GM23248 (cell line): ENCODE measurements at regions not wholly inside any gene's neighbourhood (a gene's known extent, or its start where the extent isn't known, plus 50 kb on each side); places are given as distances from the start of the nearest gene placed in this dataset.

ENCODE experiments used
- DNase-seq: peaks from one replicate; pipeline ENCODE4 v3.0.0-alpha.2; 2015
- H2AFZ ChIP-seq: fragments of 200-600 bp; sonication (generic); 2 replicates; pipeline ENCODE4 v1.6.1; 2016; ENCODE audit warnings: antibody characterized with exemption
- H3F3A ChIP-seq: fragments of 200-600 bp; sonication (generic); 2 replicates; pipeline ENCODE4 v1.6.1; 2016; ENCODE audit warnings: mild to moderate bottlenecking, antibody characterized with exemption, mixed run types; ENCODE audit not compliant: insufficient read depth
- H3K27ac ChIP-seq: fragments of 200-600 bp; sonication (generic); 2 replicates; pipeline ENCODE4 v1.5.1; 2016; ENCODE audit warnings: mild to moderate bottlenecking
- H3K27me3 ChIP-seq: fragments of 200-600 bp; sonication (generic); replicated peaks from 2 replicates; pipeline ENCODE4 v1.6.1; 2016; ENCODE audit warnings: mild to moderate bottlenecking; ENCODE audit not compliant: insufficient read depth
- H3K36me3 ChIP-seq: fragments of 200-600 bp; sonication (generic); 2 replicates; pipeline ENCODE4 v1.6.1; 2016; ENCODE audit warnings: low read depth, mild to moderate bottlenecking
- H3K4me1 ChIP-seq: fragments of 200-600 bp; sonication (generic); 2 replicates; pipeline ENCODE4 v1.6.1; 2016; ENCODE audit warnings: mild to moderate bottlenecking; ENCODE audit not compliant: insufficient read depth
- H3K4me2 ChIP-seq: fragments of 200-600 bp; sonication (generic); one replicate; pipeline ENCODE4 v1.6.1; 2016; ENCODE audit warnings: mild to moderate bottlenecking; ENCODE audit not compliant: unreplicated experiment
- H3K4me3 ChIP-seq: fragments of 200-600 bp; sonication (generic); 2 replicates; pipeline ENCODE4 v1.5.1; 2016; ENCODE audit warnings: mild to moderate bottlenecking
- H3K79me2 ChIP-seq: fragments of 200-600 bp; sonication (generic); 2 replicates; pipeline ENCODE4 v1.6.1; 2016; ENCODE audit warnings: mild to moderate bottlenecking; ENCODE audit not compliant: insufficient read depth
- H3K9ac ChIP-seq: fragments of 200-600 bp; sonication (generic); 2 replicates; pipeline ENCODE4 v1.6.1; 2016; ENCODE audit warnings: mild to moderate bottlenecking
- H3K9me2 ChIP-seq: fragments of 200-600 bp; sonication (generic); 2 replicates; pipeline ENCODE4 v1.6.1; 2016; ENCODE audit warnings: mixed run types, mild to moderate bottlenecking, moderate library complexity; ENCODE audit not compliant: insufficient read depth
- H3K9me3 ChIP-seq: fragments of 200-600 bp; sonication (generic); one replicate; pipeline ENCODE4 v1.6.1; 2017; ENCODE audit warnings: low read depth
- H4K20me1 ChIP-seq: fragments of 200-600 bp; sonication (generic); 2 replicates; pipeline ENCODE4 v1.6.0; 2016; ENCODE audit not compliant: insufficient read depth
- EZH2 ChIP-seq: fragments of 200-600 bp; sonication (generic); IDR thresholded peaks from 2 replicates; pipeline ENCODE4 v1.6.1; 2018; ENCODE audit warnings: antibody characterized with exemption, mild to moderate bottlenecking; ENCODE audit not compliant: insufficient read depth, poor library complexity, severe bottlenecking
- EZH2phosphoT487 ChIP-seq: fragments of 200-600 bp; sonication (generic); IDR thresholded peaks from 2 replicates; pipeline ENCODE4 v1.6.1; 2018; ENCODE audit warnings: antibody characterized with exemption, moderate library complexity, mild to moderate bottlenecking, low read depth; ENCODE audit not compliant: insufficient read depth
- WGBS, 2 experiments: methylation state at CpG; one replicate each; pipeline ENCODE4 v1.1.6; 2015 to 2017; ENCODE audit warnings: low lambda C conversion rate in 2 of 2, low coverage in 1 of 2; ENCODE audit errors: missing lambda C conversion rate in 2 of 2; 5-methylcytosine and 5-hydroxymethylcytosine counted together
- in situ Hi-C: fragments of 300-500 bp; cut with MboI; formaldehyde crosslinking; loops from 2 replicates; pipeline ENCODE4 v1.15.0; 2020

DNA sequence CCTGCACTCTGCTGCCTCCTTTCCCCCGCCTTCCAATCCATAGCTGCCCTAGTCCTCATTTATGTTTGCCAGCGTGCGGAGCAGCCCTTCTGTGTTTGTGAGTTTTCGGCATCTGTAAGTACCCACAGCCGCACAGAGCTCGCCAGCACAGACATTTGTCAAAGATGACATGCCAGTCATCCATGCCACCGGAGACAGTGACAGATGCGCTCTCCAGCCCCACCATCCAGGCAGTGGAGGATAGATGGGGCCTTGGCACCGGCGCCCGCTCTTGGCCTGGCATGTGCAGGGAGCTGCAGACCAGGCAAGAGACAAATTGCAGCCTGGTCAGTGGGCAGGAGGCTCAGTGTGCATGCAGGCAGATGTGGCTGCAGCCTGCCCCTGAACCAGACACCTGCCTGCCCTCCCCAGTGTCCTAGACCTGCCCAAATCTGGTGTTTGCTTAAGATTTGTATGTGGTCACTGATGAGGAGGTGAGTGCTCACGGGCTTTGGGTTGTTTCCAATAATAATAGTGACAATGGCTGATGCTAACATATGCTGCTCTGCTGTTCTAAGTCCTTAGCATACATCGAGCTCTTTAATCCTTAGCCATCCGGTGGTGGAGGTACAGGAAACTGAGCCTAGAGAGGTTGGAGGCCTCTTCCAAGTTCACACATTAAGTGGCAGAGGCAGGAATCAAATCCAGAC, 78.1 kb downstream of the UNC5CL start:
- TF ChIP-seq EZH2phosphoT487 = no peak
- peak; percentile 26 for DNase-seq
- no peaks in the 10 kb centered on the region for H3K36me3 ChIP-seq
- in situ Hi-C loops = no loop called here
- no peak overlapping the region for H3K4me3 ChIP-seq
- WGBS, 2 experiments = 83 to 84% methylated on average over 14 of the region's 14 CpGs
- H3K9me2 ChIP-seq = no peaks in the 10 kb centered on the region
- peaks cover 38% of the 10 kb centered on the region for H3K4me1 ChIP-seq
- H3K4me2 ChIP-seq = no peak overlapping the region
- H3K9ac ChIP-seq = no peak overlapping the region
- H3F3A ChIP-seq = peaks cover 37% of the 10 kb centered on the region
- no peaks in the 10 kb centered on the region for H3K27me3 ChIP-seq
- H2AFZ ChIP-seq = no peak overlapping the region
- no peak overlapping the region for H3K27ac ChIP-seq
- no peaks in the 10 kb centered on the region for H3K79me2 ChIP-seq
- H4K20me1 ChIP-seq = no peaks in the 10 kb centered on the region
- no peaks in the 10 kb centered on the region for H3K9me3 ChIP-seq

DNA sequence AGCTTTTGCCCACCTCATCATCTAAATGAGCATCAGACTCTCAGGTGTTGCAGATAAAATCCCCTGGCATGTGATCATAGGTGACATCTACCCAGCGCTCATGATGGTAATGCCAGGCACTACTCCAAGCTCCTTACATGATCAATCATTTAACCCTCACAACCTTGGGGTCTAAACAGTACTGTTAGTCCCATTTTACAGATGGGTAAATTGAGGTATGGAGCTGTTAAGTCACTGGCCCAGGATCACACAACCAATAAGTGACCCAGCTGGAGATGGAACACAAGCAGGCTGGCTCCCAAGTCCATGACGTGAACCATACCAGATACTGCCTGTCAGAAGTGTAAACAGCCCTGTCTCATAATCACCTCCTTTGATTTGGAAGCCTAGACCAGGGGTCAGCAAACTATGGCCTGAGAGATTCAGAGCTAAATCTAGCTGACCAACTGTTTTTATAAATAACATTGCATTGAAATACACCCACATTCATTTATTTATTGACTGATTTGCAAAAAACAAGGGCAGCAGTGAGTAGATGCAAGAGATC, 79.2 kb downstream of the UNC5CL start:
- Histone ChIP-seq H3K9me2 (no peaks in the 10 kb centered on the region), H3K36me3 (no peaks in the 10 kb centered on the region), H2AFZ (no peak overlapping the region), H4K20me1 (no peaks in the 10 kb centered on the region), H3K79me2 (no peaks in the 10 kb centered on the region), H3F3A (peaks cover 37% of the 10 kb centered on the region), H3K9me3 (no peaks in the 10 kb centered on the region), H3K4me3 (no peak overlapping the region), H3K9ac (no peak overlapping the region), H3K27ac (no peak overlapping the region), H3K27me3 (no peaks in the 10 kb centered on the region), H3K4me2 (no peak overlapping the region), H3K4me1 (peaks cover 38% of the 10 kb centered on the region)
- in situ Hi-C loops = no loop called here
- no peak for TF ChIP-seq EZH2phosphoT487
- no peak for TF ChIP-seq EZH2
- WGBS, 2 experiments = 91 to 100% methylated on average over 2 of the region's 2 CpGs
- DNase-seq = no peak

DNA sequence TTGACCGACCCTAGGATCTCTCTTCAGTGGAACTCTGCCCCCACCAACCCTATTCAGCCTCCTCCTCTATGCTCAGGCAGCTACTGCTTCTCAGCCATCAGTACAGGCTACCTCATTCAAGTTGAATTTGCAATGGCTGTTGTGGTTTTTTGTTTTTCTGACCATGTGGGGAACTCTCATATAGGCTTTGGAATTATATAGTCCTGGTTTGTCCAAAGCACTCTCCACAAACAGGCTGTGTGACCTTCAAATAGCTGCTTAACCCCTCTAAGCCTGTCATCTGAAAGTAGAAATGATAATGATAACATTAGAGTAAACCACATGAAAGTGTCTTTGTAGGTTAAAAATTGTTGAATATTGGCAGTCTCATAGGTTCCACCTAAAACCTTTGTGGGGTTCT, 80.3 kb downstream of the UNC5CL start:
- Histone ChIP-seq H3K4me2 (peak overlapping the region; percentile 21), H3K9ac (no peak overlapping the region), H3K27me3 (no peaks in the 10 kb centered on the region), H3F3A (peaks cover 37% of the 10 kb centered on the region), H3K9me2 (no peaks in the 10 kb centered on the region), H3K27ac (peak overlapping the region; percentile 74), H3K4me3 (no peak overlapping the region), H3K9me3 (no peaks in the 10 kb centered on the region), H4K20me1 (no peaks in the 10 kb centered on the region), H3K4me1 (peaks cover 40% of the 10 kb centered on the region), H3K36me3 (no peaks in the 10 kb centered on the region), H2AFZ (no peak overlapping the region), H3K79me2 (no peaks in the 10 kb centered on the region)
- in situ Hi-C loops = no loop called here
- DNase-seq = peak; percentile 48
- 45 to 59% methylated on average over 1 of the region's 1 CpG for whole genome bisulfite sequencing, 2 experiments
- TF ChIP-seq EZH2phosphoT487 (no peak), EZH2 (no peak)

GRCh38 chr6:40957616-40958492, 81.2 kb downstream of the UNC5CL start:
- WGBS, 2 experiments = 65 to 68% methylated on average over 4 of the region's 4 CpGs
- H3K4me1 ChIP-seq = peaks cover 44% of the 10 kb centered on the region
- no peak for TF ChIP-seq EZH2
- no peak for TF ChIP-seq EZH2phosphoT487
- in situ Hi-C loops = no loop called here
- H3K36me3 ChIP-seq = no peaks in the 10 kb centered on the region
- no peaks in the 10 kb centered on the region for H3K9me2 ChIP-seq
- H3K9me3 ChIP-seq = no peaks in the 10 kb centered on the region
- H3K4me2 ChIP-seq = peak overlapping the region; percentile 44
- H3K9ac ChIP-seq = peak overlapping the region; percentile 55
- H3K79me2 ChIP-seq = no peaks in the 10 kb centered on the region
- peak overlapping the region; percentile 74 for H3K27ac ChIP-seq
- H3K27me3 ChIP-seq = no peaks in the 10 kb centered on the region
- no peak overlapping the region for H2AFZ ChIP-seq
- H3F3A ChIP-seq = peaks cover 36% of the 10 kb centered on the region
- no peak overlapping the region for H3K4me3 ChIP-seq
- H4K20me1 ChIP-seq = no peaks in the 10 kb centered on the region
- DNase-seq = peak; percentile 92
